ENCODE measurements at regions not wholly inside any gene's neighbourhood (a gene's known extent, or its start where the extent isn't known, plus 50 kb on each side); places are given as distances from the start of the nearest gene placed in this dataset.

DNA sequence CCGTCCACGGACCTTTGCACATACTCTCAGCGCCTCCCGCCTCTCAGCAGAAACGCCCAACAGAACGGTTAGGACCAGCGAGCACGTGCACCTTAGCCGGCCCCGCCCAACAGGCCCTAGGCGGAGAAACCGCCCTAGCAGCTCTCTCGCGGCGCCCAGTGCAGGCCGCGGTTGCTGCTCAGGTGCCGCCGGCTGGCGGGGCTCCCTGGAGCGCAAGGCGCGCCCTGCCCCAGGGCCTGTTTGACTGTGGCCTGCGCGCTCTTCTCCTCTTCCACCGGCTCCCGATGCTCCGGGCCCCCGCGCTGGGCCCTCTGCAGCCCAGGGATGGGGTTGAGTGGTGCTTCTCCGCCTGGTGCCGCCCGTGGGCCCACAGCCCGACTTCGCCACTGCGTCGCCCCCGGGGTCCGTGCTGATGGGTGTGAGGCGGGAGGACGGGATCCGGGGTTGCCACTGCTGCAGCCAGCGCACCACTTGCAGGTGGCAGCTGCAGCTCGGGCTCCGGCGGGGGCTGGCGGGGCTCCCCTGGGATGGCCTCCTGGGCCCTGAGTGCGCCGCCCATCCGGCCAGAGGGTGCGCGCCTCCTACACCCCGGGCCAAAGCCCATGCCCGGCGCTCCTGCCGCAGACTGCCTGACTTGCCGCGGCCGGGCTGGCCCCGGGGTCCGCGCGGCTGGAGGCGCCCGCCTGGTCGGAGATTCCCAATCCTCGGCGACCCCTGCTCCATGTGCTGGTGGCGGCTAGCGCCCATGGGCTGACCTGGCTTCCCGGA lies 1889.4 kb upstream of the CDH9 start:
- no peak overlapping the region for H3K4me3 ChIP-seq
- H3K36me3 ChIP-seq, result no peaks in the 10 kb centered on the region
- no peaks in the 10 kb centered on the region for H3K4me1 ChIP-seq
- H3K27ac ChIP-seq (replicated peaks), result no peak overlapping the region
- H3K27me3 ChIP-seq (ENCODE audit: low read depth), result no peaks in the 10 kb centered on the region
- H3K9me3 ChIP-seq (replicated peaks), result peaks cover 5% of the 10 kb centered on the region
- no peak for DNase-seq
- TF ChIP-seq, protein P1, sequence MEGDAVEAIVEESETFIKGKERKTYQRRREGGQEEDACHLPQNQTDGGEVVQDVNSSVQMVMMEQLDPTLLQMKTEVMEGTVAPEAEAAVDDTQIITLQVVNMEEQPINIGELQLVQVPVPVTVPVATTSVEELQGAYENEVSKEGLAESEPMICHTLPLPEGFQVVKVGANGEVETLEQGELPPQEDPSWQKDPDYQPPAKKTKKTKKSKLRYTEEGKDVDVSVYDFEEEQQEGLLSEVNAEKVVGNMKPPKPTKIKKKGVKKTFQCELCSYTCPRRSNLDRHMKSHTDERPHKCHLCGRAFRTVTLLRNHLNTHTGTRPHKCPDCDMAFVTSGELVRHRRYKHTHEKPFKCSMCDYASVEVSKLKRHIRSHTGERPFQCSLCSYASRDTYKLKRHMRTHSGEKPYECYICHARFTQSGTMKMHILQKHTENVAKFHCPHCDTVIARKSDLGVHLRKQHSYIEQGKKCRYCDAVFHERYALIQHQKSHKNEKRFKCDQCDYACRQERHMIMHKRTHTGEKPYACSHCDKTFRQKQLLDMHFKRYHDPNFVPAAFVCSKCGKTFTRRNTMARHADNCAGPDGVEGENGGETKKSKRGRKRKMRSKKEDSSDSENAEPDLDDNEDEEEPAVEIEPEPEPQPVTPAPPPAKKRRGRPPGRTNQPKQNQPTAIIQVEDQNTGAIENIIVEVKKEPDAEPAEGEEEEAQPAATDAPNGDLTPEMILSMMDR (IDR thresholded peaks at IDR 0.05; ENCODE audit: borderline replicate concordance), result no peak
- intact Hi-C loops (cut with micrococcal nuclease), result no loop called here

DNA sequence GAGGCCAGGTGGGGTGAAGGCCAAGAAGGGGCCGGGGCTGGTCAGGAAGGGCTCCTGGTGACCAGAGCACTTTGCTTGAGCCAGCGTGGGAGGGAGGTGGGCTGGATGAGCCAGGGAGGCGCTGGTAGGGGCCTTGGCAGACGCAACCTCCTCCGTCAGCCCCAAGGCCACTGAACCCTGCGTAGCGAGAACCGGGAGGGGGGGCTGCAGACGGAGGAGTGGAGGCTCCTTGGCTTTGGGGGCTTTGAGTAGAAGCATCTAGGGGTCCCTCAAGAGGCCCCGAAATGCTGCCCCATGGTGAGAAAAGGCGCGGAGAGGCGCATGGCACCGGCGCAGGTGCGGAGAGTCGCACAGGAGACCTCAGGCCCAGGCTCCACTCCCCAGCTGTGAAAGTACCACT lies 1888.0 kb upstream of the CDH9 start:
- intact Hi-C loops (cut with micrococcal nuclease), result no loop called here
- no peak for DNase-seq
- Histone ChIP-seq H3K27me3 (ENCODE audit: low read depth) (no peaks in the 10 kb centered on the region), H3K9me3 (replicated peaks) (peaks cover 5% of the 10 kb centered on the region), H3K4me3 (no peak overlapping the region), H3K27ac (replicated peaks) (no peak overlapping the region), H3K4me1 (no peaks in the 10 kb centered on the region), H3K36me3 (no peaks in the 10 kb centered on the region)
- TF ChIP-seq, protein P1 (IDR thresholded peaks at IDR 0.05; ENCODE audit: borderline replicate concordance), result no peak

DNA sequence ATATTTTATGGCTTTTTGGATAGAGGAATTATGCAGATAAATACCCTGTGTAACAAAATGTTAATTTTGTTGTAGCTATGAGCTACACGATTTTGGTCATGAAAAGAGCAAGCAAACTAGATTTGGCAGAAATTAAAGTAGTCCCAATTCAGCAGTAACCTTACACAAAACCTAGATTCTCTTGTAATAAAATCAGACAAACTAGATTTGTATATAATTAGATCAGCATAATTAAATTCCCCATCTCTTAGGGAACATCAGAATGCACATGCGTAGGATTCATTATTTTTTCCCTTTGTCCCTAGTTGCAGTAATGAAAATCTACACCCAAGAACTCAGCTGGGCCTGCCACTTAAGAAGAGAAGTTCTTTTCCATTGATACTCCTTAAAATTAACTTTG lies 1879.2 kb upstream of the CDH9 start:
- no peak for DNase-seq
- H3K27me3 ChIP-seq (ENCODE audit: low read depth), result no peaks in the 10 kb centered on the region
- peaks cover 2% of the 10 kb centered on the region for H3K9me3 ChIP-seq (replicated peaks)
- H3K4me3 ChIP-seq, result no peak overlapping the region
- intact Hi-C loops (cut with micrococcal nuclease), result no loop called here
- TF ChIP-seq, protein P1 (IDR thresholded peaks at IDR 0.05; ENCODE audit: borderline replicate concordance), result no peak
- H3K27ac ChIP-seq (replicated peaks), result no peak overlapping the region
- no peaks in the 10 kb centered on the region for H3K36me3 ChIP-seq
- no peaks in the 10 kb centered on the region for H3K4me1 ChIP-seq

DNA sequence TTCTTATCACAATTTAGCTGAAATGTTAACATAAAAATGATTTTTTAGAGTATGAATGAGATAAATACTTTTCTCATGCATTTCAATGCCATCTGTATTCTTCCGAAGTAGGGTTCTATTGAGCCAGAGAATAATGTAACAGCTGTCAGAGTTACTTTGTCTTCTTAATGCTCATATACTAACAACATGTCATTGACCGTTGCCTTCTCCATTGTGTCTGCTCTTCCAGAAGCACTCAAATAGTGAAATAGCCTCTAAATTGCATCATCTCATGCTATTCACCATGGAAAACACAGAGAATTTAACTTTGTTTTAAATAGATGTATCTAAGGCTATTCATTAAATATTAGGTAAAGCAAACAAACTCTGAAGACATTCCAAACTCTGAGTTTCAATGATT lies 1875.9 kb upstream of the CDH9 start:
- intact Hi-C loops (cut with micrococcal nuclease), result no loop called here
- Histone ChIP-seq H3K4me3 (no peak overlapping the region), H3K27me3 (ENCODE audit: low read depth) (no peaks in the 10 kb centered on the region), H3K4me1 (no peaks in the 10 kb centered on the region), H3K9me3 (replicated peaks) (peaks cover 9% of the 10 kb centered on the region), H3K27ac (replicated peaks) (no peak overlapping the region), H3K36me3 (no peaks in the 10 kb centered on the region)
- DNase-seq, result no peak
- TF ChIP-seq, protein P1 (IDR thresholded peaks at IDR 0.05; ENCODE audit: borderline replicate concordance), result no peak

DNA sequence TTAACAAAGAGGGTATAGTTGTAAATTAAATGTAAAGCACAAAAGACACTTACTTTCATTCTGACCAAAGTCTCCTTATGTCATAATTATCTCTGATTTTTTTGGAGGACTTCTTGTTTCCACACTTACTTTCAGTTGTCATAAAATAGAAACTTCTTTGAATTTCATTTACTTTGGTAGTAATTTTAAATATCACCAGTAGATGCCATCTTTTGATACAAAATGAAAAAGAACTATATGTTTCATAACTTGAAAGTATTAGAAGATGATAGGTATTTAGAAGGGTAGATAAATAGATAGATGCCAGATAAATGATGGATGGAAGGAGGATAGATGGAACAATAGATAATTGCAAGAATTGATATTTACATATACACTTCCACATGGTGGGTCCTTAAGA lies 1865.3 kb upstream of the CDH9 start:
- intact Hi-C loops (cut with micrococcal nuclease), result no loop called here
- H3K9me3 ChIP-seq (replicated peaks), result peaks cover 9% of the 10 kb centered on the region
- H3K27me3 ChIP-seq (ENCODE audit: low read depth), result no peaks in the 10 kb centered on the region
- TF ChIP-seq, protein P1 (IDR thresholded peaks at IDR 0.05; ENCODE audit: borderline replicate concordance), result no peak
- H3K4me1 ChIP-seq, result no peaks in the 10 kb centered on the region
- H3K36me3 ChIP-seq, result no peaks in the 10 kb centered on the region
- DNase-seq, result no peak
- H3K27ac ChIP-seq (replicated peaks), result no peak overlapping the region
- H3K4me3 ChIP-seq, result no peak overlapping the region

Measured in left ventricle myocardium inferior (tissue), 1 donor.